ENCODE measurements at regions not wholly inside any gene's neighbourhood (a gene's known extent, or its start where the extent isn't known, plus 50 kb on each side); places are given as distances from the start of the nearest gene placed in this dataset.

DNA sequence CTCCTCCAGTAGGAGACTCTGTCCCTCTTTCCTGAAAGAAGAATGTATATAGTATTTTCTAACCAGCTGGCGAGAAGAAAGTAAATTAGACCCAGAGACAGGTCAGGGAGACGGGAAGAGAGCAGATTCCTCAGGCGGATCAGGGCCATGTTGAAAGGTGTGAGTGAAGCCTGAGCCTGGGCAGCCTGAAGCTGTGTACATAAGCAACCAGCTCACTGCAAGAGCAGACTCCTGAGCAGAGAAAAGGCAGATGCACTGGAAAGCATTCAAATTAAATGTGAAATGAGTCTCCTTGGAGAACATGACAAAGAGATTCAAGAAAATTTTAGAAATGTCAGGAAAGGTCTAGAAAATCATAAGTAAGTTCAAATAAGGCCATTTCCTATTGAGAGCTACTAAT lies 165.8 kb downstream of the GOLIM4 start:
- DNase-seq (no peak), ATAC-seq (no peak)
- intact Hi-C loops (cut with micrococcal nuclease) = no loop called here
- Histone ChIP-seq H3K9me3 (ENCODE audit: control insufficient read depth, insufficient read depth, low read length) (no peaks in the 10 kb centered on the region), H3K4me1 (ENCODE audit: control insufficient read depth, insufficient read depth, low read length) (no peaks in the 10 kb centered on the region), H3K27me3 (ENCODE audit: control insufficient read depth, insufficient read depth, low read length) (no peaks in the 10 kb centered on the region), H3K36me3 (ENCODE audit: control insufficient read depth, insufficient read depth, low read length) (no peaks in the 10 kb centered on the region), H3K4me3 (ENCODE audit: low read length) (no peak overlapping the region), H3K27ac (ENCODE audit: low read length) (no peak overlapping the region)
- Mint-ChIP-seq H3K27me3 (ENCODE audit: low read depth in 2 of 2) (no peaks in the 10 kb centered on the region), H3K9me3 (peaks cover 0 to 2% of the 10 kb centered on the region in 2 donors), H3K4me1 (no peaks in the 10 kb centered on the region), H3K36me3 (no peaks in the 10 kb centered on the region), H3K4me3 (no peak overlapping the region), H3K27ac (no peak overlapping the region)
- WGBS (ENCODE audit: insufficient coverage) = 95% methylated on average over 3 of the region's 3 CpGs
- TF ChIP-seq, protein P1, sequence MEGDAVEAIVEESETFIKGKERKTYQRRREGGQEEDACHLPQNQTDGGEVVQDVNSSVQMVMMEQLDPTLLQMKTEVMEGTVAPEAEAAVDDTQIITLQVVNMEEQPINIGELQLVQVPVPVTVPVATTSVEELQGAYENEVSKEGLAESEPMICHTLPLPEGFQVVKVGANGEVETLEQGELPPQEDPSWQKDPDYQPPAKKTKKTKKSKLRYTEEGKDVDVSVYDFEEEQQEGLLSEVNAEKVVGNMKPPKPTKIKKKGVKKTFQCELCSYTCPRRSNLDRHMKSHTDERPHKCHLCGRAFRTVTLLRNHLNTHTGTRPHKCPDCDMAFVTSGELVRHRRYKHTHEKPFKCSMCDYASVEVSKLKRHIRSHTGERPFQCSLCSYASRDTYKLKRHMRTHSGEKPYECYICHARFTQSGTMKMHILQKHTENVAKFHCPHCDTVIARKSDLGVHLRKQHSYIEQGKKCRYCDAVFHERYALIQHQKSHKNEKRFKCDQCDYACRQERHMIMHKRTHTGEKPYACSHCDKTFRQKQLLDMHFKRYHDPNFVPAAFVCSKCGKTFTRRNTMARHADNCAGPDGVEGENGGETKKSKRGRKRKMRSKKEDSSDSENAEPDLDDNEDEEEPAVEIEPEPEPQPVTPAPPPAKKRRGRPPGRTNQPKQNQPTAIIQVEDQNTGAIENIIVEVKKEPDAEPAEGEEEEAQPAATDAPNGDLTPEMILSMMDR (IDR thresholded peaks at IDR 0.05) = no peak

DNA sequence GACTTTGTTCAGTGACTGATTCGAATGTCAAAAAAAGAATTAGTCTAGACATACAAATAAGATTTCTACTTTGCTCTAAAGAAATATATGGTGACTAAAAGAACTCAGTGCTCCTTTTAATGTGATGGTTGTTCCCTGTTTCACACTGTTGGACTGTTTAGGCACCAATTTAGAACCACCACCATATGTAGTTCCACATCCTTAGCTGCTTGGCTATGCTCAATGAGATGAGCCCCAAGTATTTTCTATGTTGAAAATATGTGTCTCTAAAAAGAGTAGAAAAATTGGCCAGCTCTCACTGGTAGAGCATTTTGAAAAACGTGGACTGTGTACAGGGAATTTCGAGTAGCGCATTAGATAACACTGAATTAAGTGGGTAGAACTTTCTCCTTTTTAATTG lies 167.3 kb downstream of the GOLIM4 start:
- Mint-ChIP-seq H3K27ac (no peak overlapping the region), H3K36me3 (no peaks in the 10 kb centered on the region), H3K4me1 (no peaks in the 10 kb centered on the region), H3K27me3 (ENCODE audit: low read depth in 2 of 2) (no peaks in the 10 kb centered on the region), H3K9me3 (peaks cover 0 to 2% of the 10 kb centered on the region in 2 donors), H3K4me3 (no peak overlapping the region)
- Histone ChIP-seq H3K27ac (ENCODE audit: low read length) (no peak overlapping the region), H3K27me3 (ENCODE audit: control insufficient read depth, insufficient read depth, low read length) (no peaks in the 10 kb centered on the region), H3K4me3 (ENCODE audit: low read length) (no peak overlapping the region), H3K4me1 (ENCODE audit: control insufficient read depth, insufficient read depth, low read length) (no peaks in the 10 kb centered on the region), H3K36me3 (ENCODE audit: control insufficient read depth, insufficient read depth, low read length) (no peaks in the 10 kb centered on the region), H3K9me3 (ENCODE audit: control insufficient read depth, insufficient read depth, low read length) (no peaks in the 10 kb centered on the region)
- DNase-seq (no peak), ATAC-seq (no peak)
- intact Hi-C loops (cut with micrococcal nuclease) = no loop called here
- TF ChIP-seq, protein P1 (IDR thresholded peaks at IDR 0.05) = no peak
- WGBS (ENCODE audit: insufficient coverage) = 75% methylated on average over 3 of the region's 4 CpGs

DNA sequence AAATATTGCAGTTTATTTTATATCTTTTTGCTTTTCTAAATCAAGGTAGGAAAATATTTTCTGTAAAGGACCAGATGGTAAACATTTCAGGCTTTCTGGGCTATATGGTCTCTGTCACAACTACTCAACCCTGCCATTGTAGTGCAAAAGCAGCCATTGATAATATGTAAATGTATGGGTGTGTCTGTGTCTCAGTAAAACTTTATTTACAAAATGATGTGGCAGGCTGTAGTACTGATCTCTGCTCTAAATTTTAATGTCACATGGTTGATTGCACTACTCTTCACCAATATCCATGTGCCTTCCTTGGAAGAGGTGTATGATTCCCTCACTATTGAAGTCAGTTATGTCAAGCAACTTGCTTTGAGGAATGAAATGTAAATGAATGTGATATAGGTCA lies 175.0 kb downstream of the GOLIM4 start:
- Histone ChIP-seq H3K36me3 (ENCODE audit: control insufficient read depth, insufficient read depth, low read length) (no peaks in the 10 kb centered on the region), H3K9me3 (ENCODE audit: control insufficient read depth, insufficient read depth, low read length) (no peaks in the 10 kb centered on the region), H3K27ac (ENCODE audit: low read length) (no peak overlapping the region), H3K27me3 (ENCODE audit: control insufficient read depth, insufficient read depth, low read length) (no peaks in the 10 kb centered on the region), H3K4me1 (ENCODE audit: control insufficient read depth, insufficient read depth, low read length) (no peaks in the 10 kb centered on the region), H3K4me3 (ENCODE audit: low read length) (no peak overlapping the region)
- Mint-ChIP-seq H3K9me3 (peaks cover 0 to 2% of the 10 kb centered on the region in 2 donors), H3K36me3 (no peaks in the 10 kb centered on the region), H3K4me1 (no peaks in the 10 kb centered on the region), H3K27ac (no peak overlapping the region), H3K27me3 (ENCODE audit: low read depth in 2 of 2) (peaks cover 0 to 2% of the 10 kb centered on the region in 2 donors), H3K4me3 (no peak overlapping the region)
- intact Hi-C loops (cut with micrococcal nuclease) = no loop called here
- DNase-seq = no peak
- ATAC-seq = no peak
- TF ChIP-seq, protein P1 (IDR thresholded peaks at IDR 0.05) = no peak

DNA sequence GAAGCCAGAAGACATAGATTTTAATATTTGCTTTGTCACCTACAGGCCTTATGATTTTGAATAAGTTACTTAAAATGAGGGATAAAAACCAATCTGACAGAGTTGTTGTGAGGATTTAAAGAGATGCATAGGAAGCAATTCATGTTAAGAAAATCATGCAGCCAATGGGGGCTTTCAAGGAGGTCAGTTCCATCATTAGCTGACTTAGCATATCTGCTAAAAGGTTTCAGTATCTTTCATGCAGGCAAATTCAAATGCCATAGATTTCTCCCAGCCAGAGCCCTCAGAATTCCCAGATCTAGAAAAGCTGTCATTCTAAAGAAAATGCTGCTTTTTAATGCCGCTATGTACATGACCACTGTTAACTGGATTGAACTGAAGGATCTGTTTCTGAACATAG lies 176.1 kb downstream of the GOLIM4 start:
- Mint-ChIP-seq H3K9me3 (no peaks in the 10 kb centered on the region), H3K27me3 (ENCODE audit: low read depth in 2 of 2) (peaks cover 0 to 2% of the 10 kb centered on the region in 2 donors), H3K27ac (no peak overlapping the region), H3K4me3 (no peak overlapping the region), H3K36me3 (no peaks in the 10 kb centered on the region), H3K4me1 (no peaks in the 10 kb centered on the region)
- 71% methylated on average over 1 of the region's 1 CpG for WGBS (ENCODE audit: insufficient coverage)
- Histone ChIP-seq H3K4me1 (ENCODE audit: control insufficient read depth, insufficient read depth, low read length) (no peaks in the 10 kb centered on the region), H3K27me3 (ENCODE audit: control insufficient read depth, insufficient read depth, low read length) (no peaks in the 10 kb centered on the region), H3K9me3 (ENCODE audit: control insufficient read depth, insufficient read depth, low read length) (no peaks in the 10 kb centered on the region), H3K4me3 (ENCODE audit: low read length) (no peak overlapping the region), H3K36me3 (ENCODE audit: control insufficient read depth, insufficient read depth, low read length) (no peaks in the 10 kb centered on the region), H3K27ac (ENCODE audit: low read length) (no peak overlapping the region)
- TF ChIP-seq, protein P1 (IDR thresholded peaks at IDR 0.05) = no peak
- ATAC-seq (no peak), DNase-seq (no peak)
- intact Hi-C loops (cut with micrococcal nuclease) = no loop called here
